ENCODE measurements at regions not wholly inside any gene's neighbourhood (a gene's known extent, or its start where the extent isn't known, plus 50 kb on each side); places are given as distances from the start of the nearest gene placed in this dataset.

- H3K9me3 ChIP-seq: no peaks in the 10 kb centered on the region
- ATAC-seq (no peak), DNase-seq (no peak)
- no peaks in the 10 kb centered on the region for H3K27me3 ChIP-seq
- H3K27ac ChIP-seq: no peak overlapping the region
- H3K4me1 ChIP-seq: no peaks in the 10 kb centered on the region
- no peak overlapping the region for H3K4me3 ChIP-seq
- no peak for TF ChIP-seq CTCF (IDR thresholded peaks at IDR 0.05)
- intact Hi-C loops (cut with DNase I): no loop called here
- H3K36me3 ChIP-seq: no peaks in the 10 kb centered on the region
These were observed 264.5 kb upstream of the EMCN start for GRCh38 chr4:100782356-100782755.

DNA sequence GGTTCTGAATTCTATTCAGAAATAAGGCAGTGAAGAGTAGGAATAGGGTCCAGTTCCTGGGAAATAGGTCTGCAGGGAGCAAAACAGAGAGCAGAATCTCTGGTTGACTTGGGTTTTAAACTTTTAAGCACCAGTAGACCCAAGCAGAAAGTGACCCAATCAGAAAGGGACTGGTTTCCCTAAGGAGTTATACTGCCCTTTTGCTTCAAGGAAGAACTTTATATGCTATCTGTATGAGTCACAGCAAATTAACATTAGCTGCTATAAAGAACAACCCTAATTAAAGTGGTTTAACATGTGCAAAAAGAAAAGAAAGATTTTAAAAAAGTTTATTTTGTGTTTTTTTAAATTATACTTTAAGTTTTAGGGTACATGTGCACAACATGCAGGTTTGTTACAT, 263.6 kb upstream of the EMCN start:
- no peak for TF ChIP-seq CTCF (IDR thresholded peaks at IDR 0.05)
- Histone ChIP-seq H3K4me3 (no peak overlapping the region), H3K27me3 (no peaks in the 10 kb centered on the region), H3K36me3 (no peaks in the 10 kb centered on the region), H3K9me3 (no peaks in the 10 kb centered on the region), H3K4me1 (no peaks in the 10 kb centered on the region), H3K27ac (no peak overlapping the region)
- ATAC-seq: no peak
- no peak for DNase-seq
- intact Hi-C loops (cut with DNase I): no loop called here

DNA sequence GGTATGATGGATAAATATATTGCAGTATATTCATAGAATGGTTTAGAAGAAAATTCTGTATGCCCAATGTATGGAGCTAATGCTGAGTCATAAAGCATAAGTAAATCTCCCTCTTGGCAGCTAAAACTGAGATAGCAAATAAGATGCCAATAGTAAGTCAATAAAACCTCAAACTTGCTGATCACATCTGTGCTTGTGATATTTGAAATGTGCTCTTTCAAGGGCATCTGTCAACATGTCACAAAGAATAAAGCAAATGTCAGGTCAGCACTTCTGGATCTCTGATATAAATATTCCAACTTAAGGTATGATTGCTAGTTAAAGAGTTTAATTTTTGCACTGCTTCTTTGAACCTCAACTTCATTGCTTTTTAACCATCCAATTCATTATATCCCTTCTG, 262.3 kb upstream of the EMCN start:
- TF ChIP-seq CTCF (IDR thresholded peaks at IDR 0.05): no peak
- intact Hi-C loops (cut with DNase I): no loop called here

GRCh38 chr4:100778431-100778830, 260.6 kb upstream of the EMCN start:
- no peaks in the 10 kb centered on the region for H3K27me3 ChIP-seq
- intact Hi-C loops (cut with DNase I): no loop called here
- no peaks in the 10 kb centered on the region for H3K4me1 ChIP-seq
- no peak overlapping the region for H3K27ac ChIP-seq
- H3K36me3 ChIP-seq: no peaks in the 10 kb centered on the region
- no peaks in the 10 kb centered on the region for H3K9me3 ChIP-seq
- DNase-seq: no peak
- H3K4me3 ChIP-seq: no peak overlapping the region
- no peak for ATAC-seq
- no peak for TF ChIP-seq CTCF (IDR thresholded peaks at IDR 0.05)

More for the DNA sequence above, 262.3 kb upstream of the EMCN start:
- no peak overlapping the region for H3K4me3 ChIP-seq
- H3K27ac ChIP-seq: no peak overlapping the region
- DNase-seq (no peak), ATAC-seq (no peak)
- no peaks in the 10 kb centered on the region for H3K4me1 ChIP-seq
- H3K9me3 ChIP-seq: no peaks in the 10 kb centered on the region
- no peaks in the 10 kb centered on the region for H3K27me3 ChIP-seq
- no peaks in the 10 kb centered on the region for H3K36me3 ChIP-seq

GRCh38 chr4:100762738-100763137, 244.9 kb upstream of the EMCN start:
- TF ChIP-seq CTCF (IDR thresholded peaks at IDR 0.05): no peak
- DNase-seq (no peak), ATAC-seq (no peak)
- H3K27me3 ChIP-seq: no peaks in the 10 kb centered on the region
- peaks cover 3% of the 10 kb centered on the region for H3K9me3 ChIP-seq
- intact Hi-C loops (cut with DNase I): no loop called here
- H3K4me3 ChIP-seq: no peak overlapping the region
- no peaks in the 10 kb centered on the region for H3K4me1 ChIP-seq
- H3K27ac ChIP-seq: no peak overlapping the region
- no peaks in the 10 kb centered on the region for H3K36me3 ChIP-seq

GRCh38 chr4:100754751-100755150, 236.9 kb upstream of the EMCN start:
- TF ChIP-seq CTCF (IDR thresholded peaks at IDR 0.05): no peak
- no peak for ATAC-seq
- no peak for DNase-seq
- Histone ChIP-seq H3K27me3 (no peaks in the 10 kb centered on the region), H3K27ac (no peak overlapping the region), H3K36me3 (no peaks in the 10 kb centered on the region), H3K4me3 (no peak overlapping the region), H3K9me3 (no peaks in the 10 kb centered on the region), H3K4me1 (no peaks in the 10 kb centered on the region)
- intact Hi-C loops (cut with DNase I): no loop called here
